ENCODE measurements at regions not wholly inside any gene's neighbourhood (a gene's known extent, or its start where the extent isn't known, plus 50 kb on each side); places are given as distances from the start of the nearest gene placed in this dataset.

- Histone ChIP-seq H3K36me3 (ENCODE audit: insufficient read depth, insufficient read length, low read length) (no peaks in the 10 kb centered on the region), H3K4me3 (ENCODE audit: insufficient read length, low read depth) (no peak overlapping the region), H3K27me3 (ENCODE audit: insufficient read depth, insufficient read length) (no peaks in the 10 kb centered on the region), H3K4me1 (ENCODE audit: insufficient read depth, insufficient read length) (no peaks in the 10 kb centered on the region), H3K9me3 (ENCODE audit: insufficient read depth, low read length) (no peaks in the 10 kb centered on the region; the same call in 1 of the 2 replicates), H3K9ac (ENCODE audit: insufficient read length, low read depth) (no peak overlapping the region)
- no peak for DNase-seq (ENCODE audit: low read depth, low spot score)
- TF ChIP-seq YY1 (IDR thresholded peaks at IDR 0.05; ENCODE audit: insufficient read depth, insufficient read length), result no peak
- no peak for TF ChIP-seq ZNF274 (IDR thresholded peaks at IDR 0.05; ENCODE audit: low read depth, low read length)
- no peak for TF ChIP-seq SUZ12 (IDR thresholded peaks at IDR 0.05; ENCODE audit: extremely low read depth, insufficient read depth, insufficient read length)
Measured at GRCh38 chr6:145161501-145161900, 573.8 kb downstream of the EPM2A start.

- no peaks in the 10 kb centered on the region for H3K27me3 ChIP-seq (ENCODE audit: insufficient read depth, insufficient read length)
- no peaks in the 10 kb centered on the region for H3K36me3 ChIP-seq (ENCODE audit: insufficient read depth, insufficient read length, low read length)
- no peak overlapping the region for H3K9ac ChIP-seq (ENCODE audit: insufficient read length, low read depth)
- DNase-seq (ENCODE audit: low read depth, low spot score), result no peak
- peaks cover 5% of the 10 kb centered on the region for H3K4me1 ChIP-seq (ENCODE audit: insufficient read depth, insufficient read length)
- H3K9me3 ChIP-seq (ENCODE audit: insufficient read depth, low read length), result no peaks in the 10 kb centered on the region
- TF ChIP-seq YY1 (IDR thresholded peaks at IDR 0.05; ENCODE audit: insufficient read depth, insufficient read length) (no peak), SUZ12 (IDR thresholded peaks at IDR 0.05; ENCODE audit: extremely low read depth, insufficient read depth, insufficient read length) (no peak), ZNF274 (IDR thresholded peaks at IDR 0.05; ENCODE audit: low read depth, low read length) (no peak)
- no peak overlapping the region for H3K4me3 ChIP-seq (ENCODE audit: insufficient read length, low read depth)
Measured at GRCh38 chr6:145169726-145170224, 565.5 kb downstream of the EPM2A start.

DNA sequence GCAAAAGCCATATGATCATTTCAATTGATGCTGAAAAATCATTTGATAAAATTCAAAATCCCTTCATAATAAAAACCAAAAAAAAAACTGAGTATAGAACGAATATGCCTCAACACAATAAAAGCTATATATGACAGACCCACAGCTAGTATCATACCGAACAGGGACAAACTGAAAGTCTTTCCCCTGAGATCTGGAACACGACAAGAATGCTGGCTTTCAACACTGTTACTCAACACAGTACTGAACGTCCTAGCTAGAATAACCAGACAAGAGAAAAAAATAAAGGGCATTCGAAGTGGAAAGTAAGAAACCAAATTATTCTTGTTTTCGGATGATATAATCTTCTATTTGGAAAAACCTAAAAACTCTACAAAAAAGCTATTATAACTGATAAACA is 559.9 kb downstream of the EPM2A start:
- Histone ChIP-seq H3K4me1 (ENCODE audit: insufficient read depth, insufficient read length) (no peaks in the 10 kb centered on the region), H3K36me3 (ENCODE audit: insufficient read depth, insufficient read length, low read length) (no peaks in the 10 kb centered on the region), H3K4me3 (ENCODE audit: insufficient read length, low read depth) (no peak overlapping the region), H3K27me3 (ENCODE audit: insufficient read depth, insufficient read length) (no peaks in the 10 kb centered on the region), H3K9ac (ENCODE audit: insufficient read length, low read depth) (no peak overlapping the region), H3K9me3 (ENCODE audit: insufficient read depth, low read length) (no peaks in the 10 kb centered on the region)
- no peak for DNase-seq (ENCODE audit: low read depth, low spot score)
- no peak for TF ChIP-seq SUZ12 (IDR thresholded peaks at IDR 0.05; ENCODE audit: extremely low read depth, insufficient read depth, insufficient read length)
- TF ChIP-seq ZNF274 (IDR thresholded peaks at IDR 0.05; ENCODE audit: low read depth, low read length), result no peak
- no peak for TF ChIP-seq YY1 (IDR thresholded peaks at IDR 0.05; ENCODE audit: insufficient read depth, insufficient read length)

DNA sequence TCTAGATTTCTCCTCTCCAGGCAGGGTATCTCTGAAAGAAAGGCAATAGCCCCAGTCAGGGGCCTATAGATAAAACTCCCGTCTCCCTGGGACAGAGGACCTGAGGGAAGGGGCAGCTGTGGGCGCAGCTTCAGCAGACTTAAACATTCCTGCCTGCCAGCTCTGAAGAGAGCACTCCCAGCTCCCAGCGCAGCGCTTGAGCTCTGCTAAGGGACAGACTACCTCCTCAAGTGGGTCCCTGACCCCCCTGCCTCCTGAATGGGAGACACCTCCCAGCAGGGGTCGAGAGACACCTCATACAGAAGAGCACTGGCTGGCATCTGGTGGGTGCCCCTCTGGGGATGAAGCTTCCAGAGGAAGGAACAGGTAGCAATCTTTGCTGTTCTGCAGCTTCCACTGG is 556.9 kb downstream of the EPM2A start:
- H3K36me3 ChIP-seq (ENCODE audit: insufficient read depth, insufficient read length, low read length), result no peaks in the 10 kb centered on the region

DNA sequence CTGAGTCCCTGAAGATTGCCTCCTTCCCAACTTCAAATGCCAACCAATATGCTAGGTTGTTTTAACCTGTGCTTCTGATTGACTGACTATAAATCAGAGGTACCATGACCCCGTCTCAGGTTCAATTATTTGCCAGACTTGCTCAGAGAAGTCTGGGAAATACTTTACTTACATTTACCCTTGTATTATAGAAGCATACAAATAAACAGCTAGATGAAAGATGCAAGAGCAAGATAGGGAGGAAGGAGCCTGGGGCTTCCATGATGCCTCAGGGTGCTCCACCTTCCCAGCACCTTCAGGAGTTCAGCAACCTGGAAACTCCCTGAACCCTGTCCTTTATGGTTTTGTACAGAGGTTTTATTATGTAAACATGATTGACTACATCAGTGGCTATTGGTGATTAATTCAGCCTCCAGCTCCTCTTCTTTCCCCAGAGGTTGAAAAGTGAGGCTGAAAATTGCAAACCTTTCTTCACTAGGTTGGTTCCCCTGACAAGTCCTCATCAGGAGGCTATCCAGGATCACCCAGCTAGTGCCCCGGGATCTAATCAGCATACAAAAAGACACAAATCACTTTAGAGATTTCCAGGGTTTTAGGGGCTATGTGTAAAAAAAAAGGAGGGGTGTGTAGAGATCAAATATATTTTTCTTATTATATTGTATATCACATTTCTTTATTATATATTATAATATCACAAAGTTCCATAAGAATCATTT is 547.7 kb downstream of the EPM2A start:
- Histone ChIP-seq H3K4me1 (ENCODE audit: insufficient read depth, insufficient read length) (no peaks in the 10 kb centered on the region), H3K9me3 (ENCODE audit: insufficient read depth, low read length) (no peaks in the 10 kb centered on the region), H3K36me3 (ENCODE audit: insufficient read depth, insufficient read length, low read length) (no peaks in the 10 kb centered on the region), H3K9ac (ENCODE audit: insufficient read length, low read depth) (no peak overlapping the region), H3K27me3 (ENCODE audit: insufficient read depth, insufficient read length) (no peaks in the 10 kb centered on the region), H3K4me3 (ENCODE audit: insufficient read length, low read depth) (no peak overlapping the region)
- no peak for TF ChIP-seq ZNF274 (IDR thresholded peaks at IDR 0.05; ENCODE audit: low read depth, low read length)
- no peak for TF ChIP-seq YY1 (IDR thresholded peaks at IDR 0.05; ENCODE audit: insufficient read depth, insufficient read length)
- no peak for TF ChIP-seq SUZ12 (IDR thresholded peaks at IDR 0.05; ENCODE audit: extremely low read depth, insufficient read depth, insufficient read length)
- DNase-seq (ENCODE audit: low read depth, low spot score), result peak; percentile 11

More for the DNA sequence above, 556.9 kb downstream of the EPM2A start:
- no peak overlapping the region for H3K4me3 ChIP-seq (ENCODE audit: insufficient read length, low read depth)
- no peaks in the 10 kb centered on the region for H3K27me3 ChIP-seq (ENCODE audit: insufficient read depth, insufficient read length)
- no peak overlapping the region for H3K9ac ChIP-seq (ENCODE audit: insufficient read length, low read depth)
- H3K9me3 ChIP-seq (ENCODE audit: insufficient read depth, low read length), result no peaks in the 10 kb centered on the region
- no peak for TF ChIP-seq YY1 (IDR thresholded peaks at IDR 0.05; ENCODE audit: insufficient read depth, insufficient read length)
- no peak for TF ChIP-seq ZNF274 (IDR thresholded peaks at IDR 0.05; ENCODE audit: low read depth, low read length)
- no peak for TF ChIP-seq SUZ12 (IDR thresholded peaks at IDR 0.05; ENCODE audit: extremely low read depth, insufficient read depth, insufficient read length)
- no peak for DNase-seq (ENCODE audit: low read depth, low spot score)
- no peaks in the 10 kb centered on the region for H3K4me1 ChIP-seq (ENCODE audit: insufficient read depth, insufficient read length)

DNA sequence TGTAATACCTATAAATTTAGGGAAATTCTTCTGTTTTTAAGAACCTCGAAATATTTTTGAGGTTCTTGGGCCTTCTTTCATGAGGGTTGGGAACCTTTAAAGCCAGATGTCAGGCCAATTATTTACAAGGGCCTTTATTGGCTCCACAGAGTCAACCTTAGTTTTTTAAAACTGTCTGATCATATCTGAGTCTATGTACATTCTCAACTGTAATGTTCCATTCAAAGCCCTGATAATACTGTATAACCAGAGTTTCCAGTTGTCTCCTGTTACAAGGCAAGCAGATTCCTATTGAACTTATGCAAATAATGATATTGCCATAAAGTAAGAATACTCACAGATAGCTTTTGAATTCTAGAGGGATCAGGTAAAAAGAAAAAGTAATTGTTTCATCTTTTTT is 545.5 kb downstream of the EPM2A start:
- TF ChIP-seq ZNF274 (IDR thresholded peaks at IDR 0.05; ENCODE audit: low read depth, low read length) (no peak), YY1 (IDR thresholded peaks at IDR 0.05; ENCODE audit: insufficient read depth, insufficient read length) (no peak), SUZ12 (IDR thresholded peaks at IDR 0.05; ENCODE audit: extremely low read depth, insufficient read depth, insufficient read length) (no peak)
- Histone ChIP-seq H3K9ac (ENCODE audit: insufficient read length, low read depth) (no peak overlapping the region), H3K27me3 (ENCODE audit: insufficient read depth, insufficient read length) (no peaks in the 10 kb centered on the region), H3K36me3 (ENCODE audit: insufficient read depth, insufficient read length, low read length) (no peaks in the 10 kb centered on the region), H3K9me3 (ENCODE audit: insufficient read depth, low read length) (no peaks in the 10 kb centered on the region), H3K4me3 (ENCODE audit: insufficient read length, low read depth) (no peak overlapping the region), H3K4me1 (ENCODE audit: insufficient read depth, insufficient read length) (no peaks in the 10 kb centered on the region)
- no peak for DNase-seq (ENCODE audit: low read depth, low spot score)

DNA sequence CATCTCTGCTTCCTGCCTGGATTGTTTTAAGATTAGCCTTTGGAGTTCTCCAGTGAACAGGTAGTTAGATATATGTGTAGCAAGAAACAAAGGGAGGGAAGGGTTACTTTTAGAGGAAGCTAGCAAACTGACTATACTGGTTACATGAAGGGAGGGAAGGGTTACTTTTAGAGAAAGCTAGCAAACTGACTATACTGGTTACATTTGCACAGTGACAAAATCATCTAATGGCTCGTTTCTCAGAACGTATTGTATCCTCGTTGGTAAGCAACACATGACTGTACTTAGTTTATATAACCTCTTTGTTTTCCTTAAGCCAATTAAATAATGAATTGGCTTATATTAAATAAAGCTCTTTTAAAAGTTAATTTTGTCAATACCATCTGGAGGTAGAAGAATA is 540.9 kb downstream of the EPM2A start:
- no peaks in the 10 kb centered on the region for H3K9me3 ChIP-seq (ENCODE audit: insufficient read depth, low read length)
- DNase-seq (ENCODE audit: low read depth, low spot score), result no peak
- H3K9ac ChIP-seq (ENCODE audit: insufficient read length, low read depth), result no peak overlapping the region
- no peaks in the 10 kb centered on the region for H3K27me3 ChIP-seq (ENCODE audit: insufficient read depth, insufficient read length)
- no peak for TF ChIP-seq YY1 (IDR thresholded peaks at IDR 0.05; ENCODE audit: insufficient read depth, insufficient read length)
- TF ChIP-seq SUZ12 (IDR thresholded peaks at IDR 0.05; ENCODE audit: extremely low read depth, insufficient read depth, insufficient read length), result no peak
- TF ChIP-seq ZNF274 (IDR thresholded peaks at IDR 0.05; ENCODE audit: low read depth, low read length), result no peak
- H3K4me3 ChIP-seq (ENCODE audit: insufficient read length, low read depth), result no peak overlapping the region
- H3K4me1 ChIP-seq (ENCODE audit: insufficient read depth, insufficient read length), result no peaks in the 10 kb centered on the region
- H3K36me3 ChIP-seq (ENCODE audit: insufficient read depth, insufficient read length, low read length), result no peaks in the 10 kb centered on the region

Measured in NT2/D1 (cell line).